GM12878 (cell line): ENCODE measurements at regions not wholly inside any gene's neighbourhood (a gene's known extent, or its start where the extent isn't known, plus 50 kb on each side); places are given as distances from the start of the nearest gene placed in this dataset.

ENCODE experiments used
- ATAC-seq: fragments of 200-7000 bp; cut with Tn5 transposase; 3 replicates; pipeline ENCODE4 v1.9.1; 2020; ENCODE audit warnings: mild to moderate bottlenecking, moderate library complexity
- BruUV-seq: library from RNA; stranded (reverse); fragments of 400-500 nt; replicated peaks from 2 replicates; lab custom pipeline; 2021; lab: Mats Ljungman, UMichigan
- CTCF ChIA-PET: fragments of 300-600 bp; sonication (Branson Sonifier 250); formaldehyde crosslinking; extraction: SDS; loops from one replicate; lab custom pipeline; 2021; ENCODE audit warnings: inconsistent platforms; lab: Yijun Ruan, JAX
- POLR2A ChIA-PET: fragments of 350-600 bp; formaldehyde crosslinking; extraction: SDS; loops from one replicate; lab custom pipeline; 2021; ENCODE audit warnings: inconsistent platforms; lab: Charles Lee
- RAD21 ChIA-PET: fragments of 300-600 bp; sonication (Branson Sonifier 250); formaldehyde crosslinking; loops from one replicate; lab custom pipeline; 2023; ENCODE audit warnings: antibody characterized with exemption; ENCODE audit not compliant: unreplicated experiment; lab: Charles Lee
- SMC1A ChIA-PET: fragments of 300-600 bp; sonication (Branson Sonifier 250); formaldehyde crosslinking; loops from one replicate; lab custom pipeline; 2023; ENCODE audit not compliant: unreplicated experiment, uncharacterized antibody; lab: Charles Lee
- DNase-seq: peaks from one replicate; pipeline ENCODE4 v3.0.0-alpha.2; 2011; ENCODE audit warnings: low read depth, low spot score
- FAIRE-seq: peaks from 3 replicates; lab custom pipeline; 2011; peaks lifted over from hg19 to GRCh38; lab: Jason Lieb, UNC
- H2AFZ ChIP-seq: 2 replicates; pipeline ENCODE4 v1.6.0; 2011; ENCODE audit warnings: low read depth, low read length, control low read depth; ENCODE audit not compliant: control insufficient read depth
- H3K27ac ChIP-seq: 2 replicates; pipeline ENCODE4 v1.5.1; 2011; ENCODE audit warnings: control low read depth; ENCODE audit not compliant: control insufficient read depth, insufficient read depth
- H3K27me3 ChIP-seq, 2 experiments: replicated peaks in 1 of 2; 2 replicates each; pipeline versions ENCODE4 v1.6.0 to v1.6.1; 2011; ENCODE audit warnings: low read length in 1 of 2; ENCODE audit not compliant: control insufficient read depth in 2 of 2, insufficient read depth in 2 of 2
- H3K36me3 ChIP-seq, 2 experiments: 2 replicates each; pipeline ENCODE4 v1.5.1; 2011; ENCODE audit warnings: low read length in 1 of 2; ENCODE audit not compliant: control insufficient read depth in 2 of 2, insufficient read depth in 2 of 2
- H3K4me1 ChIP-seq: 2 replicates; pipeline ENCODE4 v1.6.1; 2011; ENCODE audit warnings: mild to moderate bottlenecking, low read length, moderate library complexity, mixed read lengths; ENCODE audit not compliant: control insufficient read depth, insufficient read depth
- H3K4me2 ChIP-seq: 2 replicates; pipeline ENCODE4 v1.6.0; 2011; ENCODE audit warnings: control low read depth; ENCODE audit not compliant: control insufficient read depth, insufficient read depth
- H3K4me3 ChIP-seq: fragments of 200-600 bp; sonication (generic); 2 replicates; pipeline ENCODE4 v1.5.1; 2016
- H3K79me2 ChIP-seq: 2 replicates; pipeline ENCODE4 v1.6.0; 2011; ENCODE audit warnings: low read length; ENCODE audit not compliant: control insufficient read depth, insufficient read depth
- H3K9ac ChIP-seq: 2 replicates; pipeline ENCODE4 v1.8.0; 2011; ENCODE audit warnings: low read length, control low read depth, mixed read lengths; ENCODE audit not compliant: control insufficient read depth, insufficient read depth
- H3K9me3 ChIP-seq: replicated peaks from 3 replicates; pipeline ENCODE4 v1.5.1; 2011; ENCODE audit warnings: mild to moderate bottlenecking, low read length; ENCODE audit not compliant: control insufficient read depth, insufficient read depth
- H4K20me1 ChIP-seq: 2 replicates; pipeline ENCODE4 v1.6.0; 2011; ENCODE audit not compliant: control insufficient read depth, insufficient read depth
- CREB1 ChIP-seq: IDR thresholded peaks from 2 replicates; pipeline ENCODE4 v1.6.1; 2012; ENCODE audit warnings: low read depth, mild to moderate bottlenecking, inconsistent platforms
- CREM ChIP-seq: IDR thresholded peaks from 2 replicates; pipeline ENCODE4 v1.6.1; 2014; ENCODE audit warnings: antibody characterized with exemption, low read depth
- E2F4 ChIP-seq: IDR thresholded peaks from 2 replicates; pipeline ENCODE4 v1.6.1; 2012; ENCODE audit warnings: low read depth, low read length, improper control_type of control experiment
- MEF2A ChIP-seq: IDR thresholded peaks from 2 replicates; pipeline ENCODE4 v1.6.1; 2011; ENCODE audit warnings: low read depth, mild to moderate bottlenecking, low read length, moderate library complexity; ENCODE audit not compliant: insufficient read depth
- MEF2B ChIP-seq: fragments of 450-650 bp; IDR thresholded peaks from 2 replicates; pipeline ENCODE4 v1.6.1; 2018; ENCODE audit warnings: mild to moderate bottlenecking, moderate library complexity; ENCODE audit not compliant: partially characterized antibody, poor library complexity, severe bottlenecking
- NBN ChIP-seq: fragments of 450-650 bp; IDR thresholded peaks from 2 replicates; pipeline ENCODE4 v1.6.1; 2016
- NFXL1 ChIP-seq: fragments of 450-650 bp; IDR thresholded peaks from 2 replicates; pipeline ENCODE4 v1.6.1; 2017; ENCODE audit warnings: antibody characterized with exemption, mild to moderate bottlenecking, borderline replicate concordance
- NFYA ChIP-seq: IDR thresholded peaks from 2 replicates; pipeline ENCODE4 v1.6.1; 2011; ENCODE audit warnings: low read depth, mild to moderate bottlenecking, low read length, improper control_type of control experiment, borderline replicate concordance
- PAX5 ChIP-seq: IDR thresholded peaks from 2 replicates; pipeline ENCODE4 v1.6.1; 2011; ENCODE audit warnings: low read depth, low read length, borderline replicate concordance
- RBBP5 ChIP-seq: fragments of 200-600 bp; sonication (generic); conservative IDR thresholded peaks from 2 replicates; pipeline ENCODE4 v1.6.1; 2016
- SIX5 ChIP-seq: IDR thresholded peaks from 2 replicates; pipeline ENCODE4 v1.6.1; 2011; ENCODE audit warnings: mild to moderate bottlenecking, low read depth, low read length, moderate library complexity; ENCODE audit not compliant: severe bottlenecking
- SMAD5 ChIP-seq: IDR thresholded peaks from 2 replicates; pipeline ENCODE4 v1.6.1; 2016; ENCODE audit warnings: antibody characterized with exemption, low read depth
- SMARCA5 ChIP-seq: fragments of 450-650 bp; IDR thresholded peaks from 2 replicates; pipeline ENCODE4 v1.6.1; 2017; ENCODE audit warnings: mild to moderate bottlenecking
- SUPT20H ChIP-seq: IDR thresholded peaks from 2 replicates; pipeline ENCODE4 v1.6.1; 2011; ENCODE audit warnings: low read depth, mild to moderate bottlenecking, low read length, moderate library complexity, borderline replicate concordance; ENCODE audit not compliant: control insufficient read depth
- YBX1 ChIP-seq: fragments of 450-650 bp; IDR thresholded peaks from 2 replicates; pipeline ENCODE4 v1.6.1; 2016; ENCODE audit warnings: antibody characterized with exemption
- WGBS: methylation state at CpG from one replicate; pipeline ENCODE4 v1.1.6; 2016; ENCODE audit warnings: low lambda C conversion rate; ENCODE audit not compliant: insufficient replicate concordance, insufficient coverage; ENCODE audit errors: missing lambda C conversion rate; 5-methylcytosine and 5-hydroxymethylcytosine counted together
- in situ Hi-C: fragments of 300-500 bp; cut with MboI; formaldehyde crosslinking; loops from 9 replicates; pipeline ENCODE4 v1.14.3; 2018; ENCODE audit warnings: mixed read lengths
- intact Hi-C: fragments of 100-400 bp; cut with micrococcal nuclease; formaldehyde crosslinking; loops from one replicate; pipeline ENCODE4 v1.14.2; 2022; ENCODE audit not compliant: unreplicated experiment

GRCh38 chr5:56638768-56639238 lies 176.5 kb upstream of the MAP3K1 start:
- ChIA-PET POLR2A (no interaction called here), CTCF (no interaction called here)
- intact Hi-C loops = no loop called here
- no peak overlapping the region for H2AFZ ChIP-seq
- peaks cover 0 to 3% of the 10 kb centered on the region in 2 experiments; a peak in 3 of 4 replicates for H3K27me3 ChIP-seq
- no peaks in the 10 kb centered on the region for H3K36me3 ChIP-seq
- H3K4me1 ChIP-seq = peaks cover 7% of the 10 kb centered on the region
- no peak overlapping the region for H3K4me3 ChIP-seq
- no TSS peak for BruUV-seq
- no peak for DNase-seq
- H3K79me2 ChIP-seq = no peaks in the 10 kb centered on the region
- TF ChIP-seq CREB1 (no peak), MEF2A (no peak)
- TF ChIP-seq, all 136 proteins: peak for 0
- in situ Hi-C loops = no loop called here
- RAD21 ChIA-PET = interaction anchor here (1.2 kb wide), 2 partner anchors 20 to 31 kb away, joined by 3 to 4 read pairs; no protein-coding TSS in a partner anchor
- no peak for FAIRE-seq
- H3K9ac ChIP-seq = no peak overlapping the region
- H3K9me3 ChIP-seq = no peaks in the 10 kb centered on the region; the same call in 1 of the 3 replicates
- no peak overlapping the region for H3K4me2 ChIP-seq
- no peaks in the 10 kb centered on the region for H4K20me1 ChIP-seq
- SMC1A ChIA-PET = interaction anchor here (1.0 to 1.3 kb wide), 2 partner anchors 72 to 223 kb away, joined by 3 to 4 read pairs; no protein-coding TSS in a partner anchor
- H3K27ac ChIP-seq = no peak overlapping the region
- no peak for ATAC-seq
- WGBS = 59% methylated on average over 5 of the region's 5 CpGs

GRCh38 chr5:56638061-56638621 lies 177.2 kb upstream of the MAP3K1 start:
- in situ Hi-C loops (no loop called here), intact Hi-C loops (no loop called here)
- no peaks in the 10 kb centered on the region for H3K79me2 ChIP-seq
- no peak overlapping the region for H3K4me2 ChIP-seq
- WGBS = 100% methylated on average over 2 of the region's 2 CpGs
- ATAC-seq (no peak), DNase-seq (no peak), FAIRE-seq (no peak)
- TF ChIP-seq SUPT20H (no peak), SMAD5 (no peak), CREM (no peak), RBBP5 (no peak), SIX5 (no peak), PAX5 (no peak), NFYA (no peak), YBX1 (no peak), MEF2B (no peak), E2F4 (no peak), NBN (no peak), SMARCA5 (no peak), NFXL1 (no peak)
- CTCF ChIA-PET = no interaction called here
- no peaks in the 10 kb centered on the region; the same call in 2 of the 3 replicates for H3K9me3 ChIP-seq
- no TSS peak for BruUV-seq
- H3K4me1 ChIP-seq = peaks cover 7% of the 10 kb centered on the region
- no peak overlapping the region for H3K4me3 ChIP-seq
- H4K20me1 ChIP-seq = no peaks in the 10 kb centered on the region
- peaks cover 0 to 3% of the 10 kb centered on the region in 2 experiments; a peak in 3 of 4 replicates for H3K27me3 ChIP-seq
- RAD21 ChIA-PET = interaction anchor here (1.2 kb wide), 1 partner anchor 20 kb away, joined by 3 read pairs; no protein-coding TSS in a partner anchor
- H3K9ac ChIP-seq = no peak overlapping the region
- POLR2A ChIA-PET = no interaction called here
- H2AFZ ChIP-seq = no peak overlapping the region
- SMC1A ChIA-PET = interaction anchor here (1.2 to 1.3 kb wide), 2 partner anchors 98 to 223 kb away, joined by 3 read pairs; no protein-coding TSS in a partner anchor
- H3K27ac ChIP-seq = no peak overlapping the region
- H3K36me3 ChIP-seq = no peaks in the 10 kb centered on the region
